ENCODE measurements at regions not wholly inside any gene's neighbourhood (a gene's known extent, or its start where the extent isn't known, plus 50 kb on each side); places are given as distances from the start of the nearest gene placed in this dataset.

GRCh38 chr3:107294117-107294516 lies 83.1 kb upstream of the CCDC54 start:
- TF ChIP-seq, protein P1, sequence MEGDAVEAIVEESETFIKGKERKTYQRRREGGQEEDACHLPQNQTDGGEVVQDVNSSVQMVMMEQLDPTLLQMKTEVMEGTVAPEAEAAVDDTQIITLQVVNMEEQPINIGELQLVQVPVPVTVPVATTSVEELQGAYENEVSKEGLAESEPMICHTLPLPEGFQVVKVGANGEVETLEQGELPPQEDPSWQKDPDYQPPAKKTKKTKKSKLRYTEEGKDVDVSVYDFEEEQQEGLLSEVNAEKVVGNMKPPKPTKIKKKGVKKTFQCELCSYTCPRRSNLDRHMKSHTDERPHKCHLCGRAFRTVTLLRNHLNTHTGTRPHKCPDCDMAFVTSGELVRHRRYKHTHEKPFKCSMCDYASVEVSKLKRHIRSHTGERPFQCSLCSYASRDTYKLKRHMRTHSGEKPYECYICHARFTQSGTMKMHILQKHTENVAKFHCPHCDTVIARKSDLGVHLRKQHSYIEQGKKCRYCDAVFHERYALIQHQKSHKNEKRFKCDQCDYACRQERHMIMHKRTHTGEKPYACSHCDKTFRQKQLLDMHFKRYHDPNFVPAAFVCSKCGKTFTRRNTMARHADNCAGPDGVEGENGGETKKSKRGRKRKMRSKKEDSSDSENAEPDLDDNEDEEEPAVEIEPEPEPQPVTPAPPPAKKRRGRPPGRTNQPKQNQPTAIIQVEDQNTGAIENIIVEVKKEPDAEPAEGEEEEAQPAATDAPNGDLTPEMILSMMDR (IDR thresholded peaks at IDR 0.05; ENCODE audit: poor library complexity), result no peak
- TF ChIP-seq EZH2phosphoT487 (IDR thresholded peaks at IDR 0.05; ENCODE audit: low read depth, severe bottlenecking, unreplicated experiment), result no peak
